GM11168 (cell line): ENCODE measurements at regions not wholly inside any gene's neighbourhood (a gene's known extent, or its start where the extent isn't known, plus 50 kb on each side); places are given as distances from the start of the nearest gene placed in this dataset.

Experiments
- in situ Hi-C: fragments of 300-500 bp; cut with MboI; formaldehyde crosslinking; loops from one replicate; pipeline ENCODE4 v1.12.0; 2022; ENCODE audit warnings: low sequenced_read_pairs; ENCODE audit not compliant: unreplicated experiment

- in situ Hi-C loops: no loop called here
Measured at GRCh38 chr12:22979854-22980469, 355.0 kb downstream of the ETNK1 start.

GRCh38 chr12:22981711-22982110, 356.7 kb downstream of the ETNK1 start:
- in situ Hi-C loops: no loop called here

- in situ Hi-C loops: no loop called here
Measured at GRCh38 chr12:22982635-22983034, 357.7 kb downstream of the ETNK1 start.

GRCh38 chr12:22986997-22987396, 362.0 kb downstream of the ETNK1 start:
- in situ Hi-C loops: no loop called here

GRCh38 chr12:22990501-22990900, 365.5 kb downstream of the ETNK1 start:
- in situ Hi-C loops: no loop called here

GRCh38 chr12:22991250-22991844, 366.4 kb downstream of the ETNK1 start:
- in situ Hi-C loops: no loop called here

- in situ Hi-C loops: no loop called here
Measured at GRCh38 chr12:22993609-22994315, 368.8 kb downstream of the ETNK1 start.

- in situ Hi-C loops: no loop called here
Measured at GRCh38 chr12:22994316-22994675, 369.3 kb downstream of the ETNK1 start.

- in situ Hi-C loops: loop anchor here (25.0 kb wide), 1 partner anchor 914 kb away; no protein-coding TSS in a partner anchor
Measured at GRCh38 chr12:23001487-23001886, 376.5 kb downstream of the ETNK1 start.

- in situ Hi-C loops: loop anchor here (25.0 kb wide), 1 partner anchor 915 kb away; no protein-coding TSS in a partner anchor
Measured at GRCh38 chr12:23002381-23002780, 377.4 kb downstream of the ETNK1 start.

GRCh38 chr12:23004473-23005020, 379.6 kb downstream of the ETNK1 start:
- in situ Hi-C loops: loop anchor here (25.0 kb wide), 1 partner anchor 917 kb away; no protein-coding TSS in a partner anchor

- in situ Hi-C loops: loop anchor here (25.0 kb wide), 1 partner anchor 918 kb away; no protein-coding TSS in a partner anchor
Measured at GRCh38 chr12:23005387-23005786, 380.4 kb downstream of the ETNK1 start.

GRCh38 chr12:23006413-23006812, 381.4 kb downstream of the ETNK1 start:
- in situ Hi-C loops: loop anchor here (25.0 kb wide), 1 partner anchor 919 kb away; no protein-coding TSS in a partner anchor

GRCh38 chr12:23008623-23009022, 383.7 kb downstream of the ETNK1 start:
- in situ Hi-C loops: loop anchor here (25.0 kb wide), 1 partner anchor 921 kb away; no protein-coding TSS in a partner anchor

GRCh38 chr12:23014749-23015148, 389.8 kb downstream of the ETNK1 start:
- in situ Hi-C loops: loop anchor here (25.0 kb wide), 1 partner anchor 927 kb away; no protein-coding TSS in a partner anchor

GRCh38 chr12:23025372-23026016, 400.5 kb downstream of the ETNK1 start:
- in situ Hi-C loops: no loop called here

- in situ Hi-C loops: no loop called here
Measured at GRCh38 chr12:23028158-23028802, 403.3 kb downstream of the ETNK1 start.

- in situ Hi-C loops: no loop called here
Measured at GRCh38 chr12:23029185-23029584, 404.2 kb downstream of the ETNK1 start.

- in situ Hi-C loops: no loop called here
Measured at GRCh38 chr12:23039834-23040233, 414.9 kb downstream of the ETNK1 start.

GRCh38 chr12:23041774-23042173, 416.8 kb downstream of the ETNK1 start:
- in situ Hi-C loops: no loop called here
